GM12873 (cell line): ENCODE measurements at regions not wholly inside any gene's neighbourhood (a gene's known extent, or its start where the extent isn't known, plus 50 kb on each side); places are given as distances from the start of the nearest gene placed in this dataset.

Source experiments
- TF ChIP-seq, protein P1 (sequence below): IDR thresholded peaks from 2 replicates; pipeline ENCODE4 v1.5.1; 2012; ENCODE audit warnings: low read depth, mild to moderate bottlenecking, moderate library complexity, low read length, control low read depth; ENCODE audit not compliant: insufficient read depth; ENCODE audit errors: missing control alignments

DNA sequence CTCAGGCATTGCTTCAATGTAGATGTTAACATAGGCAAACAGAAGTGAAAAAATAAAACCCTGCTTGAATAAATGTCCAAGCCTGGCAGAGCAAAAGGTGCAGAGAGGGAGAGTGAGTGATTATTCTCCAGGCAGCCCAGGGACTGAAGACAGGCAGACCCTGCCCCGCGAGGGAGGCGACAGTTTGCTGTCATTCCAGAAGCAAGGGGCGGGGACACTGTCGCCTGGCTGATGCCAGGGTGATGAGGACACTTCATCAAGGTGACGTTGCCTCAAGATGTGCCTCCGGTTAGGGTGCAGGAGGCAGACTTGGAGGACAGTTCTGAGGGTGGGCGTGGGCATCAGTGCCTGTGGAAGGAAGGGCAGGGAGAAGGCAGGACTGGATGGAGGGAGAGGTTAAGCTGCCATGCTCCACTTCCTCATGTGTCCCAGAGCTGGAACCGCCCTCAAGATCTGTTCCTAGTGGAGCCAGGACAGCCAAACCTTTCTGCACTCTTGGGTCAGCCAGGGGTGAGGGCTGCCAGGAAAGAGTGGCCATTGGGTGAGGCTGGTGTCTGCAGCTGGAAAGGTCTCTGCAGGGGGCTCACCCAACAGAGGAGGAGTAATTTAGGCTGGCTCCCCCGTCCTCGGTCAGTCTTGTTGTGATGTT lies 560.5 kb upstream of the MKI67 start:
- TF ChIP-seq, protein P1, sequence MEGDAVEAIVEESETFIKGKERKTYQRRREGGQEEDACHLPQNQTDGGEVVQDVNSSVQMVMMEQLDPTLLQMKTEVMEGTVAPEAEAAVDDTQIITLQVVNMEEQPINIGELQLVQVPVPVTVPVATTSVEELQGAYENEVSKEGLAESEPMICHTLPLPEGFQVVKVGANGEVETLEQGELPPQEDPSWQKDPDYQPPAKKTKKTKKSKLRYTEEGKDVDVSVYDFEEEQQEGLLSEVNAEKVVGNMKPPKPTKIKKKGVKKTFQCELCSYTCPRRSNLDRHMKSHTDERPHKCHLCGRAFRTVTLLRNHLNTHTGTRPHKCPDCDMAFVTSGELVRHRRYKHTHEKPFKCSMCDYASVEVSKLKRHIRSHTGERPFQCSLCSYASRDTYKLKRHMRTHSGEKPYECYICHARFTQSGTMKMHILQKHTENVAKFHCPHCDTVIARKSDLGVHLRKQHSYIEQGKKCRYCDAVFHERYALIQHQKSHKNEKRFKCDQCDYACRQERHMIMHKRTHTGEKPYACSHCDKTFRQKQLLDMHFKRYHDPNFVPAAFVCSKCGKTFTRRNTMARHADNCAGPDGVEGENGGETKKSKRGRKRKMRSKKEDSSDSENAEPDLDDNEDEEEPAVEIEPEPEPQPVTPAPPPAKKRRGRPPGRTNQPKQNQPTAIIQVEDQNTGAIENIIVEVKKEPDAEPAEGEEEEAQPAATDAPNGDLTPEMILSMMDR: no peak

DNA sequence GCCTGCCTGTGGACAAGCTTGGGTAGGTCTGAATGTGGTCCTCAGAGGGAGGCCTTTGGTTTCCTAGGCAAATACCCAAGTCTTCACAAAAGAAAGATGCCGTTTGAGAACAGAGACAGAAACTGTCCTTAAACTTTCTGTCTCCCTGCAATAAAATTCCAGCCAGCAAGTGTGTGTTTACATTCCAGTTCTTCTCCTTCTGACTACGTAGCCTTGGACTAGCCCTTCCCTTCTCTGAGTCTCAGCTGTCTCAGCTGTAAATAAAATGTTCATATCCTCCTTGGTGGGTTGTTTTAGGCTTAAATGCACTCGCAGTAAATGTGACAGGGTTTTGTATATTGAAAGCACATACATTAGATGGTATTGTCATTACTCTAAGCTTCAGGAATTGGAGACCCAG lies 561.2 kb upstream of the MKI67 start:
- TF ChIP-seq, protein P1: no peak

DNA sequence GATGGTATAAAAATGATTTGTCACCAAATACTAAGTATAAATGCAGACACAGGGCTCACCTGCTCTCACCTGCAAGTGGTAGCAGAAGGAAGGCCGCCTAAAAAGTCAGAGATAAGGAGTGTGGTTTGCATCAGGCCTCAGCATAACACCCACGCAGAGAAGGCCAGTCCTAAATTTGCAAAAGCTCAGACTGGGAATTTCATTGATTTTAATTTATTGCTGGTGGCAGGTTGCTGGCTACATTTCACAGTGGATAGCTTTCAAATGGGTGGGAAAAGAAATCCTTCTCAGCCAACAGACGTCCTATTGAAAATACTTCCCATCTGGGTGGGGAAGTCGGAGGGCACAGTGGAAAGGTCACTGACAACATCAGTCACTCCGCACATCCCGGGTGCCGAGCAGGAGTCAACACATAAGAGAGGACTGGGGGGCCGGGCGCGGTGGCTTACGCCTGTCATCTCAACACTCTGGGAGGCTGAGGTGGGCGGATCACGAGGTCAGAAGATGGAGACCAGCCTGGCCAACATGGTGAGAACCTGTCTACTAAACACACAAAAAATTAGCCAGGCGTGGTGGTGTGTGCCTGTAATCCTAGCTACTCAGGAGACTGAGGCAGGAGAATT lies 561.8 kb upstream of the MKI67 start:
- TF ChIP-seq, protein P1: no peak

DNA sequence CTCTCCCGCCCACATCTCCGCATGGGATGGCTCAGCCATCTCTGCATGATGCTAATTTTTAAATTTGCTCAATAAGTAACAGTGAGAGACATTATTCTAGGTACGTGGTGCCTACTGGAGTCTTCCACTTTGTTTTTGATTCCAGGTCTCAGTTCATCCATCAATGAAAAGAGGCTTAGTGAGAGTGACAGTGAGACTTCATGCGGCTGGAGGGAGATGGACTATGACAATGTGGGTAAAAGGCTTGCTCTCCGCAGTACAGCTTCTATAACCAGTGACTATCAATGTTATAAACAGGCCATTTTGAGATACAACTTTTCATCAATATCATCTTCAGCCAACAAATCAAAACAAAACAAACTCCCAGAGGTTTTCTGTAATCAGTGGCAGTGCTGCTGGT lies 563.4 kb upstream of the MKI67 start:
- TF ChIP-seq, protein P1: no peak

DNA sequence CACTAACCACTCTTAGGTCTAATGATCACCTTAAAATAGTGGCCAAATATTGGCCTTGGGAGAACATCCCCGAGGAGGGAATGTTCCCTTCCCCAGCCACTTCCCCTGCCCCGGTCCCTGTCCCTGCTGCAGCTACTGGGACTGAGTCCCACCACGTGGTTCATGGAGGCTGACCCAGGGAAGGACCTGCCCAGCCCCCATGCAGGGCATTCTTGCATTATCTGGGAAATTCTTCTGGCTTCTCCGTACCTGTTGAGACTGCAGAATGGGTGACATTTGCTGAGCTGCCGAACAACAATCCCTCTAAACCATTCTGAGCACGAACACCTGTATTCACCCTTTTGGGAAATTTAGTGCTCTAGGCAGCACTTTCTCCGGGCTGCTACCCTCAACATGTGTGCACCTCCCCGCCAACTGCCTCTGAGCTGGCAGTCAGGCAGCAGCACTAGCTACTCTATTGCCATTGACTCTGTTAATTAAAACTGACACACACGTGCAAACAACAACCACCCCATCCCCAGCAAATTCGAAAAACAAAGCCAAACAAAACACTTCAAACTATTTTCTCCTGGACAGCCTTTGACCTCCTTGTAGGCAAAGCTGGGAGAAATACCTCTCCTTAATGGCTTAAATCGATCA lies 567.4 kb upstream of the MKI67 start:
- TF ChIP-seq, protein P1: no peak

DNA sequence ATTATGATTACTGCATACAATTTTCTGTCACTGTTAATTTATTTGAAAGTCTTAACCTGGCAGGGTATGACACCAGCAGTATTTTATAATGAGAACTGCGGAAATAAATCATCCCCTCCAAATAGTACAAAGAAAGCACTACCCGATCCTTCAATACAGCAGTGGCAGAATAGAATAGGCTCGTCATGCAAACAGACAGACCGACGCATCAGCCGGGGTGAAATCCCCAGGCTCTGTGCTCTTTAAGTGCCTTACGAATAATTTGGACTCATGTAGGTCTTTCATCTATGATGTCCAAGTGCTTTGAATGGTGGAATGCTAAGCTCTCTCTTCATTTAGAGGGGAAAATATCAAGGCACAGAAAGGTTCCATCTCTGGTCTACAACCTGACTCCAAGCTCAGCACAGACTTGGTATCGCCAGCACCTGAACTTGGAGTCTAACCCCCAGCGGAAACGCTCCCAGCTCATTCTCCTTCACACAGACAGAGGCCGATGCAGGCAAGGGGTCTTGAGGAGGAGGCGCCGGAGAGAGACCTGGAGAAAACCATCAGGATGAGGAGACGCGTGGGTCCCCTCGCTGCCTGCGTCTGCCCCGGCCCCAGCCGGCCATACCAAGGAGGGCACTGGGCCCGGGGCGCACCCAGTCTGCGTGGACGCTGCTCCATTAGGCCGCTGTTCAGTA lies 568.1 kb upstream of the MKI67 start:
- TF ChIP-seq, protein P1: no peak

DNA sequence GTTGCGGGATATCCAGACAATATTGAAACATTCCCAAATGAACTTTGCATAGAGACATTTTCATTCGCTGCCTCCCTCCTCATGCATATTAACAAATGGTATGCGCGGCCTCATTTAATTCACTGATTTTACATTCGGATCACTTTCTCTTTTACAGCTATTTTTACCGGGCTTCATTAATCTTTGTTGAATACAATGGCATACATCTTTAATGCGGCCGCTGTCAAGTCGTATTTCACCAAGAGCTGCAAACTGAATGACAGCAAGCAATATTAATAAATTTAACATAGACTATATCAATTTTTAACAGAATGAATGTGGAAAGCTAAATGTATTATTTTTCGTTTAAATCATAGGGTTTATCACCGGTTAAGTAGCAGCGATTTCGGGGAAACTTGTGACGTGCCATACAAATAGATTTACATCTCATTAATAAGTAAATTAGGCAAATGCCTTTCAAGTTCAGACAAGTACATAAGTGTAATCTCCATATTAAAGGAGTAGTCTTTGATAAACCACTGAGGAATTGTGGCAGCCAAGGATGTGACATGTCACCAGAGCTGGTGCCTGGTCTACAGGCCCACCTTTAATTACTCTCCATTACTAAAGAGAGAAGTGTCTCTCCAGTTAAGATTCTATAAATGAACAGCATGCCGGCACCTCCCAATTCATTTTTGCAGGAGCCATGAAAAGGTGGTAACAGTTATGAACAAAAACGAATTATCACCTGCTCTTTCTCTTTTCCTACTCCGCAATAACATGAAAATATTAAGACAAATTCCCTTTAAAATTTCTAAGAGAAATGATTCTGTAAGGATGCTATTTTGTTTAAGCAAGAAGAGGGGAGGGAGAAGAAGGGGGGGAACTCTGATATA lies 568.9 kb upstream of the MKI67 start:
- TF ChIP-seq, protein P1: no peak
